GM21447 (cell line): ENCODE measurements at regions not wholly inside any gene's neighbourhood (a gene's known extent, or its start where the extent isn't known, plus 50 kb on each side); places are given as distances from the start of the nearest gene placed in this dataset.
"Not testable (repeated sequence)": the region's sequence is repeated elsewhere in the genome, so short reads cannot be mapped to it uniquely, and the experiment has no call there.

Experiments used
- ATAC-seq: cut with Tn5 transposase; IDR thresholded peaks from one replicate; pipeline ENCODE4 v1.9.1; 2021; ENCODE audit not compliant: unreplicated experiment

DNA sequence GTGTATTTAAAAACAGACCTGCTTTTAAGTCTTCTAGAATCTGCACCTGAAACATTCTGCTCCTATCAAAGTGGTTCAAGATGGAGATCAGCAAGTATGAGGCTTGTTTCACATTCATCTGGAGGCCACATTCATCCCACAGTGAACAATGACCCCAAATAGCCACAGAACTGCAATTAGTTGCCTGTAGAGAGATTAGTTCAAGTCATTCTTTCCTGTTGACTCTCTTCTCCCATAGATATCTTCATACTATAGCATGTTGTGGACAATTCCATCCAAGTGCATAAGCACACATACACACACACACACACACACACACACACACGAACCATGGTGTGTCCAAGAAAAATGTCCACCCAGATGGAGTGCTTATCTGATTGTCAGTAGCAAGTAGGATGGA, 101.7 kb upstream of the FGGY start:
- ATAC-seq = no peak

DNA sequence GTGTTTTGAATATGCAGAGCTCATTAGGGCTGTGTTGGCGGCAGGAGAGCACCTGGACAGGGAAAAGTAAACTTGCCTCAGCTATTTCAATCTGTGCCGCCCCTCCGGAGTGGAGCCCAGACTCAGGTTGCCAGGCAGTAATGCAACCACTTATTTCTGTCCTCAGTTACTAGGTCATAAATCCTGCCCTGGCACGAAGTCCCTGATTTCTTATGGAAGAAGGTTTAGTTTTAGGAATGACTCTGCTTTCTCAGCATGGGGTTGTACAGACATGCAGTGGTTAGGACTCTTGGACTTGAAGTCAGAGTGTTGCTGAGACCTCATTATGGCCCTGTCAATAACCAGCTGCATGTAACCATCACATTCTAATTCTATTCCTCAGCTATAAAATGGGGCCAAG, 98.3 kb upstream of the FGGY start:
- no peak for ATAC-seq

DNA sequence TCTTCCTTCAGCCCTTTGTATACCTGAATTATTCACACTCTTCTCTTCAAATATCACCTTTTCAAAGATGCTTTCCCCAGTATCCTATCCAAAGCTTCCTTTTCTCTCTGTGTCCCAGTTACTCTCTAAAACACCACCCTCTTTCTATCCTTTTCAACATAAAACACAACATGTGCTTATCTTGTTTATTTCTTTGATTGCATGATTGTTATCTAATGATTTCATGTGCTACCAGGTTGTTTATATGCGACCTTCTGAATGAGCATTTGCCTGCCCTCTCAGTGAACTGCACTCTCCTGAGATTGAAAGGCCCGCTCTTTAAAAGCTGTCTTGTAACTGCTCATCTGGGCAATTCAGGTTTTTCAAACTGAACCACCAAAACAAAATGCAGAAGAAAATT, 97.7 kb upstream of the FGGY start:
- no peak for ATAC-seq

DNA sequence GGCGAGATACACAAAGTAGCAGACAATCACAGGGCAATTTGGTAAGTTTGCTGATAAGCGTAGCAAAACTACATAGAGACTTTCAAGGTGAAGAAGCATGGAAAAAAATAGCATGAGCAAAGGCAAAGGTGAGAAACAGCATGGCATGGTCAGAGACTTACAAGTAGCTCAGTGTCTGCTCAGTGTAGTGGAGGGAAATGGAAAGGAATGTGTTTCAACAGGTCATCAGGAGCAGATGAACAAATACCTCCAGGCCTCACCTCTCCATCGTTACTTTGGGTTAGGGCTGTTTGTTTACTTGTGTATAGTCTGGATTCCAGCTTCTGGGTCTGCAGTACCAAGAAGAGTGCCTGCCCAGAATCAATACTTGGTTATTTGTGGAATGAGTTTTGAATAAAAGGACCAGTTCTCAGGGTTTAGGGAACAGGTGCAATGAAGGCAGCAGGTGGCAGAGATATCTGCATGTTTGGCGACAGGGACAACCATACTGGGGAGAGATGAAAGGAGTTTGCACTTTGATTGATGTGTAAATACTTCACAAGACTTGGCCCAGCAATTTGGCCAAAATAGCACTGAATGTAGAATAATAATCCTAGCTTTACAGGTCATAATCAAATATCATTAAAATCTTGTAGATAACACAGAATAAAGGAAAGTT, 97.0 kb upstream of the FGGY start:
- ATAC-seq = no peak

DNA sequence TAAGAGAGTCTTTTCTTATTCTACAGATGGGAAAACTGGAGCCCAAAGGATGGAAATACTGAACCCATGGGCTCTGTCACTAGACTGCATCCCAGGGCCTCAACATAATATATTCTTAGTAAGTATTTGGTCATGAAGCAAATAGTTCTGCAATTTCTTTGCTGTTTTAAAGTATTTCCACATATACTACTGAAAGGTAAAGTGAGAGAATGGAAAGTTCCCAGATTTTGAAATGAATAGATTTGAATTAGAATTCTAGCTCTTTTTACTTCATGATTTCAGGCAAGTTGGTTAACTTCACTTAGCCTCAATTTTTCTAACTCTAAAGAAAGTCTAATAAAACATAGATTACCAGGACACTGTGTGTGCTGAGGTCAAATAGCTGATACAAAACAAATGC, 95.6 kb upstream of the FGGY start:
- ATAC-seq = no peak

DNA sequence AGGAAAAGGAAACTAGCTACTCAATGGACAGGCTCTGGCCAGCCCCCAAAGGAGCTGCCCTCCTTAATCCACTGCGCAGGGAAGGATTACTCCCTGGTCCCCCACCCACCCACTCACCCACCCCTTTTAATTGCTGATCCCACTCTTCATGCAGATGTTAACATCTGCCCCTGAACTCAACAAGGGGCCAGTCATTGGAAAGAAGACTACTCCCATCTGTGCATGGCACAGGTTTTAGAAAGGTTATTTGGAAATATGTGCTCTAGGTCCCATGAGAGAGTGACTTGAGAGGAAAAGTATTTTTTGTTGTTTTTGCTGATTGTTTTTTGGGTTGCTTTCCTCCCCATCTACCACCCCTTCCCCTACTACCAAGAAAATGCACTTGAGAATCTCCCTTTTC, 94.4 kb upstream of the FGGY start:
- ATAC-seq = no peak

DNA sequence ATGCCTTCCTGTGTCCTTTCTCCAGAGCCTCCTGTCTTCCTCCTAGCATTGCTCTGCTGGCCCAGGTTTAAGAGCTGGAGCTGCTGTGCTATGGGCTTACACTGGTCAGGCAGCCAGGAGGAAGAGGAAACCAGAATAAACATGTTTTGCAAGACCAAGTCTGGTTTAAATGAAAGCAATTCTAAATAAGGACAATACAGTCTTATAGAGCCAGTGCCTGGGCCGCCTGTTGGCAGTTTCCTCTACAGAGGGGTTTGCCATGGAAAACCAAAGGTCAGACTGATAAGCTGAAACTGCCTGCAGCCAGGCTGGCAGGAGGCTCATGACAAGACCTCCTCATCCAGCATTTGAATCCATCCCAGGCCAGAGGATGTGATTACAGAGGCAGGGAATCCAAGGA, 92.9 kb upstream of the FGGY start:
- no peak for ATAC-seq

DNA sequence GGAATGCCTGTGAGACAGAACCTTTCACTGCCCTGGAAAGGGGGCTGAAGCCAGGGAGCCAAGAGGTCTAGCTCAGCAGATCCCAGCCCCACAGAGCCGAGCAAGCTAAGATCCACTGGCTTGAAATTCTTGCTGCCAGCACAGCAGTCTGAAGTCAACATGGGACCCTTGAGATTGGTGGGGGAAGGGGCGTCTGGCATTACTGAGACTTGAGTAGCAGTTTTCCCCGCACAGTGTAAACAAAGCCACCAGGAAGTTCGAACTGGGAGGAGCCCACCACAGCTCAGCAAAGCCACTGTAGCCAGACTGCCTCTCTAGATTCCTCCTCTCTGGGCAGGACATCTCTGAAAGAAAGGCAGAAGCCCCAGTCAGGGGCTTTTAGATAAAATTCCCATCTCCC, 90.3 kb upstream of the FGGY start:
- not testable (repeated sequence) for ATAC-seq

DNA sequence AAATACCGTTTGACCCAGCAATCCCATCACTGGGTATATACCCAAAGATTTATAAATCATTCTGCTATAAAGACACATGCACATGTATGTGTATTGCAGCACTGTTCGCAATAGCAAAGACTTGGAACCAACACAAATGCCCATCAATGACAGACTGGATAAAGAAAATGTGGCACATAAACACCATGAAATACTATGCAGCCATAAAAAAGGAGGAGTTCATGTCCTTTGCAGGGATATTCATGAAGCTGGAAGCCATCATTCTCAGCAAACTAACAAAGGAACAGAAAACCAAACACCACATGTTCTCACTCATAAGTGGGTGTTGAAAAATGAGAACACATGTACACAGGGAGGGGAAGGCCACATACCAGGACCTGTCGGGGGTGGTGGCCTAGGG, 86.5 kb upstream of the FGGY start:
- ATAC-seq = not testable (repeated sequence)

DNA sequence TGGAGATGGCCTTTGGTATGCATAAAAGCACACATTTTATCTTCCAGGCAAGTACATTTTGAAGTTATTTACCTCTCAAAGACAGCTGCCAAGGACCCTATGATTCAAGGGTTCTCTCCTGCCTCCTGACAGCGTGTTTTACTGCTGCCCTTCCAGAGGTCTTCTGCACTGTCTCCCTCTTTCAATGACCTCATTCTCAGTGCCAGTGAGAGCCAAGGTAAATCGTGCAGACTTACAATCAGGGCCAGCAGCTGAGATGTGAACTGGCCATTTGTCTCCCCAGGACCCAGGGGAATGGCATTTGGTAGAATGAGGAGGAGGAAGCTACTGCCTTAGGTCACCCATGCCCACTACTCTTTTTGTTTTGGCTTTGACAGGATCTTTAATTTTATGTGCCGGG, 84.2 kb upstream of the FGGY start:
- no peak for ATAC-seq

DNA sequence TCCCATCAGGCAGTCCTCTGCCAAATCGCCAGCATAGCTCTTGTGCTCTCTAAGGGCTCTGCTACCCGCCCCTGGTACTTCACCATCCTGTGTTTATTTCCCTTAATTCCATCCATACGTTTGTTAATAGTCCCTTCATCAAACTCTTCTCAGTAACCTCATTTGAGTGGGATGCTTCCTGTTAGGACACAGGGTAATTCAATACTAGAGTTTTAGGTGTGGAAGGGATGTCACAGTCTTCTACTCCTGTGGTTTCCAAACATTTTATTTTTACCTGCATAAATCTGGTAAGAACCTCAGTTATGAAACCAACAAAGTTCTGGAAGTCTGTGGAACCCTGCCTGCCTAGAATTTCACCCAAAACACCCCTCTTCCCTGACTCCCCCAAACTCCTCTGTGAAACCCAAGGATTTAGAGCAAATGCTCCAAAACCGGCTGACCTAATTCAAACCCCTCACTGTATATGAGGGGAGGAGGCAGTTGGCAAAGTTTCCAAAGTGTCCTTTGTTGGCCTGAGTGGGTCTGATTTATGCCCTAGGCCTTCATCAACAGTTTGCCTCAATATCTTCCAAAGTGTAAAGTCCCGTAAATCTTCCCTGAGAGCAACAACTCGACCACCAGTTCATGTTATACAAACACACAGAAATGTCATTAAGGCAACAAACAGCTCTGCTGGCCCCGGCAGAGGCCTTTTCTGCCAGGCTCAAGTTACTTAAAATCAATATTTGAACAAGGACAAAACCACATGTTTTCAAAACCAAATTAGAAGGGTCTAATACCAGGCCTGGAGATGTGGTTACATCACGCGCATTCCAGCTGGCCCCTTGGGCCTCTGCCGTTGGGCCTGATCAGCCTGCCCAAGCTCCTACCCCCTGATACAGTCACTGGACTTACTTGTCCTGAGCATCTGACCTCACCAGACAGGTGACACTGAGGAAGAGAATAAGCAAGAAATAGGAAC, 82.4 kb upstream of the FGGY start:
- no peak for ATAC-seq

DNA sequence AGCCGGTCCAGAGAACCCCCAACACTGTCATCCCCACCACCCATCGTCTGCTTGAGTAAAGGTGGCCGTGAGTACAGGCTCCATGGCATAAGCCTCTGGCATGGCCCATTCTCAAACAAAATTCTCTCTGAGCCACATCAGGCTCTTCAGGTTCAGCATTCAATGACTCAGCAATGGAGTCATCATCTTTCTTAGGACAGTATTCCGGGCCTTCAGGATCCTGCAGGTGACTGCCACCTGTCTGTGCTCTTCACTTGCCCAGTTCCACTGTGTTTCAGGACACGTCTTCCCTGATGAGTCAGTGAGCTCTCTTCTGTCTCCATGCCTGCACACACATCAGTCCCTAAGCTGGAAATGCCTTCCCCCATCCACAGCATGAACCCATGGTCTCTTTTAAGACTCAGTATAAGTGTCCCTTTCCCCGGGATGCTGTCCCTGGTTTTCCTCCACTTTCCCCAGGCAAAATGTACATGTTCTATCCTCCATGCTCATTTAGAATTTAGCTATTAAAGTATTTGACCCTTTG, 81.1 kb upstream of the FGGY start:
- no peak for ATAC-seq

DNA sequence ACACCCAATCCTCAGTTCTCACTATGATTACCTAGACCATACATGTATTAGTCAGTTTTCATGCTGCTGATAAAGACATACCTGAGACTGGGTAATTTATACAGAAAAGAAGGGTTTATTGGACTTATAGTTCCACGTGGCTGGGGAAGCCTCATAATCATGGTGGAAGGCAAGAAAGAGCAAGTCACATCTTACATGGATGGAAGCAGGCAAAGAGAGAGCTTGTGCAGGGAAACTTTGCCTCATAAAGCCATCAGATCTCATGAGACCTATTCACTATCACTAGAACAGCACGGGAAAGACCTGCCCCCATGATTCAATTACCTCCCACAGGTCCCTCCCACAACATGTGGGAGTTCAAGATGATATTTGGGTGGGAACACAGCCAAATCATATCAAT, 79.5 kb upstream of the FGGY start:
- not testable (repeated sequence) for ATAC-seq

DNA sequence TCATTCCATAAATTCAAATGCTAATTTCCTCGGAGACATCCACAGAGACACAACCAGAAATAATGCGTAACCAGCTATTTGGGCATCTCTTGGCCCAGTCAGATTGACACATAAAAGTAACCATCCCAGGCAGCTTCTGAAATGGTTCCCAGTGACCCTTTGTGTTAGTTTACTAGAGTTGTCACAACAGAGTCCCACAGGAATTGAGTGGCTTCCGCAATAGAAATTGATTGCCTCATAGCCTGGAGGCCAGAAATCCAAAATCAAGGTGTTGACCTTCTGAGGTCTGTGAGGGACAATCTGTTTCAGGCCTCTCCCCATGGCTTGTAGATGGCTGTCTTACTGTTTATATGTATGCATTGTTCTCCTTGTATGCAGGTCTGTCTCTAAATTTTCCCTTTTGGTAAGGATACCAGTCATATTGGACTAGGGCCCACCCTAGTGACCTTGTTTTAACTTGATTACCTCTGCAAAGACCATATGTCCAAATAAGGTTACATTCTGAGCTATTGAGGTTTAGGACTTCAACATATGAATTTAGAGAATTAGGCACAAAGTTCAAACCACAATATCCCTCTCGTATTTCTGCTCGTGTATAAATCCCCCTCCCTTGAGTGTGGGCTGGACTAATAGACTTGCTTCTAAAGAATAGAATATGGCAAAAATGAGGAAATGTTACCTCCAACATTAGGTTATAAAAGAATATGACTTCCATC, 78.2 kb upstream of the FGGY start:
- no peak for ATAC-seq

DNA sequence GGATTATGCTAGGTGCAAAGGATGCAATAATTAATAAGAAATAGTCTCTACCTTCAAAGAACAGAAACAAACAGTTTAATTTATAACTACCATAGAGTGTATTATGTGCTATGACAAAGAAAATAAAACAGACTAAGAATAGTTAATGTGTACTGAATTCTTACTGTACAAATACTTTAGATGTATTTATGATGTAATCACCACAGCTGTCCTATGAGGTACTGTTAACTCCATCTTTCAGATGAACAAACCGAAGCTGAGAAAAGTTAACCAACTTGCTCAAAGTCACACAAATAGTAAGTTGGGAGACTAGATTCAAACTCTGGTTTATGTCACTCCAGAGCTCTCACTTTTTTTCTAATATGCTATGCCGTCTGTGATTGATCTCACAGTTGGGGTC, 77.0 kb upstream of the FGGY start:
- ATAC-seq = no peak

DNA sequence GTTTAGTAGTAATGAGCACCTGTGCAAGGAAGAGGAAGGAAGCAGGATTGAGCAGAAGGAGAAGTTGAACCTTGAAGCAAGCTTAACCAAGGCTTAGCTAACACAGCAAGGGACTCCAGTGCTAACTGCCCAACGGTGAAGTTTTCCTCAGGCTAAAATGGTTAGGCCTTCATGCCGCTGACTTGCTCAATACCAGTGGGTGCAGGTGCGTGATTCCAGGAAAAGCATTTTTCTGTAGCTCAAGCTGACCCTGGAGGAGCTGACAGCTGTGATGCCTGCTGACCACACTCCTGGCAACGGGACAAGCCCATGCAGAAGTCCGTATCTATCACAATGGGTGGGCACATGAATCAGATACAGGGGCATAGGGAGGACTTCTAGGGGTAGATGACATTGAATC, 76.5 kb upstream of the FGGY start:
- ATAC-seq = no peak

DNA sequence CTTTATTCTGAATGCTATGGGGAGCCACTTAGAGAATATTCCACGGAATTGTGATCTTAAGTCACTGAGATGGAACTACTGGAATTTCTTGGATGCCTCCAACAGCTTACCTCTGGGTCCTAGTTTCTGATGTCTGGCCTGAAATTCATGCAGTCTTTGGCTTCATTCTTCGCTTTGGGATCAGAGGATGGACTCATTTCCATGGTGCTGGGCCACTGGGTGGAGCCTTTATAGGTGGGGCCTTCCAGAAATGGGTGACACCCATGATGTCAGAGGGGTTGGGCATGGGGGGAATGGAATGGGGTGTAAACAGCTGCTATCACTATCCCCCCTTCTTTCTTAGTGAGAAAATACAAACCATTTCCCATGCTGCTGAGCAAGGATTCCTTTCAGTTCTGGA, 73.7 kb upstream of the FGGY start:
- ATAC-seq = no peak

DNA sequence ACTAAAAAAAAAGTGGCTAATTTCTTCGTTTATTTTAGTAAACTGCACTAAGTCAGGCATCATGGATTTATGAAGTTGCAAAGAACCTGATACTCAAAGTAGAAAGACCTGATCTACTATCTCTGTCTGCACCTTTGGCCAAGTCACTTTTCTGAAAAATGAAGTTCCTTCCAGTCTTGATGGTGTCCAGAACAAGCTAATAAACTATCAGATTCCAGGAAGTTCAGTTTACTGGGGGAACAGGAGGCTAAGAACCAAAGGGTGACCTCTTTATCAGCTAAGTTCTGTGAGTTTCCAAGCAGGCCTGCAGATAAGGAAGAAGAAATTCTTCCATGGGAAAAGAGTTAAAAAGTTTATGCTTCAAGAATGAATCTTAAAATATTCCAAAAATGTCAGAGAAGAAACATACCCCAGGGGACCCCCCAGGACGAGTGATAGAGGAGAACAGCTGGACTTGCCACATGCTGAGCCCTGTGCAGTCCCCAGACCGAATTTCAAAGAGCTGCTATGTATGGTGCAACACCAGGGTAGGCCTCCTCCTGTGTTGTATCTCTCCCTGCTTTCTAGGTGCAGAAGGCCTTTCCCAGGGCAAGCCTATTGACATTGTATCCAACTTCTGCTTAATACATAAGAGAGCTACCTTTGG, 72.8 kb upstream of the FGGY start:
- ATAC-seq = no peak

DNA sequence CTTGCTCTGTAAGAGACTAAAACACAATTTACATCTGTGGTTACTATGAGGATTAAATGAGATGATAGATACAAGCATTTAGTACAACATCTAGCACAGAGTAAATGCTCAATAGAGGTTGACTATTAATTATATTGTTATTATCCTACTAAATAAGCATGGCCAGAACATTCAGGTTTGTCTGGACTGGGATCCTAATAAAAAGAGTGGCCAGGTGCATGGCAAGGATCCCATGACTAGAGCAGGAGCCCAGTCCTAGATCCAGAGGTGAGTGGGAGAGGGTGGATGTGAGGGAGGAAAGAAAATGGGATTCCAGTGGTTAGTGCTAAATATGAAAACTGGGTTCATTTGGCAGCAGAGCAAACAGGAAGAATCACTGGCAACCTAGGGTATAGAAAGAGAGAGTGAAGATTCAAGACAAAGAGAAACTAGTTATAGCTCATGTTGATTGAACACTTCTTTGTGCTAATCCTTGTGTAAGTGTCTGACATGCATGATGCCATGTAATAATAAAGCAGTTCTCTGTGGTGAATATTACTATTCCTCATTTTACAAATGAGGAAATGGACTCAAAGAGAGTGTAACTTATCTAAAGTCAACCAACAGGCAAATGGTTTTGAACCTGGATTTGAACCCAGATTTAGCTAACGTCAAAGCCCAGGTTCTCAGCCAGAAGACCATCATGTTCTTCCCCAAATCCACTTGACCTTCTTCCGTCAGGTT, 71.1 kb upstream of the FGGY start:
- no peak for ATAC-seq

DNA sequence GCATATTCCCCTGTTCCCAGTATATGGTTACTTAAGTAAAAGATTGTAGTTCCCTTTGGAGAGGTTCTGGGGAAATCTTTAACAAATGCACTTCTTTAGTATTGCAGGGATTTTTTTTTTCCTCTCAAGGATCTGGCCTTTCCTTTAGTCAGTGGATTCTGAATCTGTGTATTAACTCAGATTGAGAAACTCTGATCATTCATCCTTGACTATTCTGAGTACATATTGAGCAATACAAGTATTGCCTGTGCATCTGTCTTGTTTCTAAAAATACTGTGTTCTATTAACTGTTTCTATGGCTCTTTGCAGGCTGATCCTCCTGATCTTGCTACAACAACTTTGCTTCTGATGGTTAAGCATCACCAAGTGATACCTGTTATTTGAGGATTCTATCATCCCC, 67.8 kb upstream of the FGGY start:
- no peak for ATAC-seq

DNA sequence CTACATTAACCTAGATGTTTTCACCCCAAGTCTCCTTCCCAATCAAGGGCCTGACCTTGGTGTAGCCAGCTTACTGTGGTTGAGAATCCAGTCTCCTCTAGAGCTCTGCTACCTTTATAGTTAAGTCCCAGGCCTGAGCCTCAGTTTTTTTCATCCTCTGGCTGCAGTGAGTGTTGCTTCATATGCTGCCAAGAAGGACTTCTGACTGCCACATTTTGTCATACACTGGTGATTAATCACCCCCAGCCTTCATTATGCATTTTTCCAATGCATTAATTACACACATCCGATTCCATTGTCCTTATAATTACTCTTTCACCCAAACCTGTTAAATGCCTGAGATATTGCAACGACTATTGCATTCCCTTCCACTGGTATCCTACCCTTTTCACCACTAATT, 66.3 kb upstream of the FGGY start:
- no peak for ATAC-seq
